ENCODE measurements at regions not wholly inside any gene's neighbourhood (a gene's known extent, or its start where the extent isn't known, plus 50 kb on each side); places are given as distances from the start of the nearest gene placed in this dataset.

- TF ChIP-seq EGR1 (IDR thresholded peaks at IDR 0.05) (no peak), MAX (IDR thresholded peaks at IDR 0.05) (no peak), CEBPB (IDR thresholded peaks at IDR 0.05) (no peak), USF1 (IDR thresholded peaks at IDR 0.05) (no peak), TCF12 (IDR thresholded peaks at IDR 0.05; ENCODE audit: low read depth) (no peak), RAD21 (IDR thresholded peaks at IDR 0.05; ENCODE audit: low read depth) (no peak), TEAD4 (IDR thresholded peaks at IDR 0.05) (no peak), EP300 (IDR thresholded peaks at IDR 0.05; ENCODE audit: borderline replicate concordance) (no peak), CREB1 (IDR thresholded peaks at IDR 0.05; ENCODE audit: low read depth) (no peak), YY1 (IDR thresholded peaks at IDR 0.05; ENCODE audit: low read depth) (no peak), FOXM1 (IDR thresholded peaks at IDR 0.05; ENCODE audit: borderline replicate concordance, low read depth) (no peak), TAF1 (IDR thresholded peaks at IDR 0.05; ENCODE audit: low read depth) (no peak)
Observed at GRCh38 chr13:63167699-63168337, 1752.2 kb upstream of the PCDH20 start.

GRCh38 chr13:63166345-63166744 lies 1750.7 kb upstream of the PCDH20 start:
- TF ChIP-seq CEBPB (IDR thresholded peaks at IDR 0.05): no peak
- TF ChIP-seq ZBTB7A (IDR thresholded peaks at IDR 0.05; ENCODE audit: low read depth): no peak
- no peak for TF ChIP-seq TAF1 (IDR thresholded peaks at IDR 0.05; ENCODE audit: low read depth)
- TF ChIP-seq YY1 (IDR thresholded peaks at IDR 0.05; ENCODE audit: low read depth): no peak
- no peak for TF ChIP-seq FOXM1 (IDR thresholded peaks at IDR 0.05; ENCODE audit: borderline replicate concordance, low read depth)
- no peak for TF ChIP-seq EP300 (IDR thresholded peaks at IDR 0.05; ENCODE audit: borderline replicate concordance)
- TF ChIP-seq MAX (IDR thresholded peaks at IDR 0.05): no peak
- no peak for TF ChIP-seq CREB1 (IDR thresholded peaks at IDR 0.05; ENCODE audit: low read depth)
- no peak for TF ChIP-seq TEAD4 (IDR thresholded peaks at IDR 0.05)
- TF ChIP-seq EGR1 (IDR thresholded peaks at IDR 0.05): no peak
- no peak for TF ChIP-seq USF1 (IDR thresholded peaks at IDR 0.05)

GRCh38 chr13:63163903-63164302 lies 1748.3 kb upstream of the PCDH20 start:
- TF ChIP-seq MAX (IDR thresholded peaks at IDR 0.05) (no peak), FOXM1 (IDR thresholded peaks at IDR 0.05; ENCODE audit: borderline replicate concordance, low read depth) (no peak), NFIC (IDR thresholded peaks at IDR 0.05) (no peak), YY1 (IDR thresholded peaks at IDR 0.05; ENCODE audit: low read depth) (no peak), REST (IDR thresholded peaks at IDR 0.05; ENCODE audit: low read depth) (no peak), TEAD4 (IDR thresholded peaks at IDR 0.05) (no peak), TAF1 (IDR thresholded peaks at IDR 0.05; ENCODE audit: low read depth) (no peak), CREB1 (IDR thresholded peaks at IDR 0.05; ENCODE audit: low read depth) (no peak), EGR1 (IDR thresholded peaks at IDR 0.05) (no peak), CEBPB (IDR thresholded peaks at IDR 0.05) (no peak), TCF12 (IDR thresholded peaks at IDR 0.05; ENCODE audit: low read depth) (no peak), USF1 (IDR thresholded peaks at IDR 0.05) (no peak)

- no peak for TF ChIP-seq TCF12 (IDR thresholded peaks at IDR 0.05; ENCODE audit: low read depth)
- TF ChIP-seq USF1 (IDR thresholded peaks at IDR 0.05): no peak
- TF ChIP-seq EGR1 (IDR thresholded peaks at IDR 0.05): no peak
- TF ChIP-seq EP300 (IDR thresholded peaks at IDR 0.05; ENCODE audit: borderline replicate concordance): no peak
- no peak for TF ChIP-seq TAF1 (IDR thresholded peaks at IDR 0.05; ENCODE audit: low read depth)
- TF ChIP-seq CEBPB (IDR thresholded peaks at IDR 0.05): no peak
Observed at GRCh38 chr13:63161219-63161618, 1745.6 kb upstream of the PCDH20 start.

- TF ChIP-seq TCF12 (IDR thresholded peaks at IDR 0.05; ENCODE audit: low read depth) (no peak), REST (IDR thresholded peaks at IDR 0.05; ENCODE audit: low read depth) (no peak), CEBPB (IDR thresholded peaks at IDR 0.05) (no peak), EGR1 (IDR thresholded peaks at IDR 0.05) (no peak), FOXM1 (IDR thresholded peaks at IDR 0.05; ENCODE audit: borderline replicate concordance, low read depth) (no peak), TAF1 (IDR thresholded peaks at IDR 0.05; ENCODE audit: low read depth) (no peak), NFIC (IDR thresholded peaks at IDR 0.05) (no peak), MAX (IDR thresholded peaks at IDR 0.05) (no peak), EP300 (IDR thresholded peaks at IDR 0.05; ENCODE audit: borderline replicate concordance) (no peak), YY1 (IDR thresholded peaks at IDR 0.05; ENCODE audit: low read depth) (no peak)
Observed at GRCh38 chr13:63156816-63157215, 1741.2 kb upstream of the PCDH20 start.
